ENCODE measurements at regions not wholly inside any gene's neighbourhood (a gene's known extent, or its start where the extent isn't known, plus 50 kb on each side); places are given as distances from the start of the nearest gene placed in this dataset.

DNA sequence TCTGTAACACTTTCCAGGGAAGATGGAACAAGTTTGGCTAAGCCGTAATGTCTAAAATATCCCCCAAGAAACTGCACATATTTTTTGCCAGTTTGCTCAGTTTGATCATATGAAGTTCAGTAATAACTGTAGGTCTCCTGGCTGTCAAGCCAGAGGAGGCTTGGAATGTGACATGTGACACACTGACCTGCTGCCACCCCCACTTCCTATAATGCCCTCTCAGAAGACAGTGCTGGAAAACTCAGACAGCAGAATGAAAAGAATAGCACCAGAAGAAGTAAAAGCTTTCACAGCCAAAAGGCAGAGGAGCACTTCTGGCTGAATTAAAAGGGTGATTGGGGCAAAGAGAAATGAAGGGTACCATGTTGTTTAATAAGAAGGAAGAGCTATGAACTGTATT, 67.4 kb upstream of the UBAC2 start:
- Histone ChIP-seq H3K27ac (no peak overlapping the region), H3K27me3 (no peaks in the 10 kb centered on the region), H3K36me3 (no peaks in the 10 kb centered on the region), H3K9me3 (no peaks in the 10 kb centered on the region), H3K4me3 (no peak overlapping the region), H3K4me1 (no peaks in the 10 kb centered on the region)
- whole genome bisulfite sequencing: 88% methylated on average over 1 of the region's 1 CpG
- TF ChIP-seq POLR2AphosphoS5 (IDR thresholded peaks at IDR 0.05): no peak
- TF ChIP-seq POLR2A (IDR thresholded peaks at IDR 0.05): no peak
- TF ChIP-seq, protein P1, sequence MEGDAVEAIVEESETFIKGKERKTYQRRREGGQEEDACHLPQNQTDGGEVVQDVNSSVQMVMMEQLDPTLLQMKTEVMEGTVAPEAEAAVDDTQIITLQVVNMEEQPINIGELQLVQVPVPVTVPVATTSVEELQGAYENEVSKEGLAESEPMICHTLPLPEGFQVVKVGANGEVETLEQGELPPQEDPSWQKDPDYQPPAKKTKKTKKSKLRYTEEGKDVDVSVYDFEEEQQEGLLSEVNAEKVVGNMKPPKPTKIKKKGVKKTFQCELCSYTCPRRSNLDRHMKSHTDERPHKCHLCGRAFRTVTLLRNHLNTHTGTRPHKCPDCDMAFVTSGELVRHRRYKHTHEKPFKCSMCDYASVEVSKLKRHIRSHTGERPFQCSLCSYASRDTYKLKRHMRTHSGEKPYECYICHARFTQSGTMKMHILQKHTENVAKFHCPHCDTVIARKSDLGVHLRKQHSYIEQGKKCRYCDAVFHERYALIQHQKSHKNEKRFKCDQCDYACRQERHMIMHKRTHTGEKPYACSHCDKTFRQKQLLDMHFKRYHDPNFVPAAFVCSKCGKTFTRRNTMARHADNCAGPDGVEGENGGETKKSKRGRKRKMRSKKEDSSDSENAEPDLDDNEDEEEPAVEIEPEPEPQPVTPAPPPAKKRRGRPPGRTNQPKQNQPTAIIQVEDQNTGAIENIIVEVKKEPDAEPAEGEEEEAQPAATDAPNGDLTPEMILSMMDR (IDR thresholded peaks at IDR 0.05): no peak
- TF ChIP-seq EP300 (IDR thresholded peaks at IDR 0.05): no peak
- DNase-seq (ENCODE audit: low spot score in 2 of 2): no peak

DNA sequence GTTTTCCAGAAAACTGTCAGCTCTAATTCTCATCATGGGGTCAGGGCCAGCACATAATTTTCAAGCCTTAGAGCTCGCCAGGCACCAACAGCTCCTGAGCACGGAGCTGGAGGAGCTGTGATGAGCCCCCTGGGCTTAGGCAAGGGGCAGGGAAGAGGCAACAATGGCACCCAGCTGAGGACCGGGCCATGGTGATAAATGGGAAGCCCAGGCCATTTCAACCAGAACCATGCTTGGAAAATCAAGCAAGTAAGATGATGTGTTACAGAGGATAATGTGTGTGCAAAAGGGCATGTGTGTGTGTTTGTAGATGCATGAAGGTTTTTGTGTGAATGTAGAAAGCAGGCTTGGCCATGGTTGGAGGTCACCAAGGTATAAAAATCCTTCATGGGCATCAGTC, 66.8 kb upstream of the UBAC2 start:
- no peaks in the 10 kb centered on the region for H3K9me3 ChIP-seq
- H3K4me3 ChIP-seq: no peak overlapping the region
- WGBS: 84% methylated on average over 3 of the region's 3 CpGs
- DNase-seq (ENCODE audit: low spot score in 2 of 2): no peak
- H3K4me1 ChIP-seq: no peaks in the 10 kb centered on the region
- H3K27ac ChIP-seq: no peak overlapping the region
- H3K36me3 ChIP-seq: no peaks in the 10 kb centered on the region
- TF ChIP-seq POLR2AphosphoS5 (IDR thresholded peaks at IDR 0.05) (no peak), EP300 (IDR thresholded peaks at IDR 0.05) (no peak), POLR2A (IDR thresholded peaks at IDR 0.05) (no peak)
- TF ChIP-seq, protein P1 (IDR thresholded peaks at IDR 0.05): no peak
- no peaks in the 10 kb centered on the region for H3K27me3 ChIP-seq

DNA sequence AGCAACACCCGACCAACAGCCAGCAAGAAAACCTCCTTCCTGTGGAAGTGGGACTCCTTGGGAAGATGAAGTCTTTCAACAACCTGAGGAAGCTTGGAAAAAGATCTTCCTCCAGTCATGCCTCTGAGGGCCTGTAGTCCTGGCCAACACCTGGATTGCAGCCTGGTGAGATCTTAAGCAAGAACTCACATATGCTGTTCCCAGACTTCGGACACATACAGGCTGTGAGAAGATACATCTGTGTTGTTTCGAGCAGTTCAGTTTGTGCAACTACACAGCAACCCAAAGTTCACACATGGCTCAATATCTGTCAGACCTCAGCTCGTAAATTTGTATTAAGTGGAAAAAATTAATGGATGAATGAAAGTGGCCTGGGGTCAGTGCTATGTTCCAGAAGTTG, 65.1 kb upstream of the UBAC2 start:
- H3K27me3 ChIP-seq: no peaks in the 10 kb centered on the region
- H3K4me3 ChIP-seq: no peak overlapping the region
- WGBS: 68% methylated on average over 4 of the region's 4 CpGs
- no peaks in the 10 kb centered on the region for H3K9me3 ChIP-seq
- no peaks in the 10 kb centered on the region for H3K4me1 ChIP-seq
- TF ChIP-seq EP300 (IDR thresholded peaks at IDR 0.05): no peak
- TF ChIP-seq POLR2A (IDR thresholded peaks at IDR 0.05): no peak
- no peak for TF ChIP-seq POLR2AphosphoS5 (IDR thresholded peaks at IDR 0.05)
- TF ChIP-seq, protein P1 (IDR thresholded peaks at IDR 0.05): no peak
- no peaks in the 10 kb centered on the region for H3K36me3 ChIP-seq
- DNase-seq (ENCODE audit: low spot score in 2 of 2): no peak
- no peak overlapping the region for H3K27ac ChIP-seq

- Histone ChIP-seq H3K27me3 (no peaks in the 10 kb centered on the region), H3K4me3 (no peak overlapping the region), H3K4me1 (no peaks in the 10 kb centered on the region), H3K9me3 (no peaks in the 10 kb centered on the region), H3K36me3 (no peaks in the 10 kb centered on the region), H3K27ac (no peak overlapping the region)
- DNase-seq (ENCODE audit: low spot score in 2 of 2): no peak
- WGBS: 72% methylated on average over 7 of the region's 8 CpGs
- TF ChIP-seq POLR2AphosphoS5 (IDR thresholded peaks at IDR 0.05) (no peak), POLR2A (IDR thresholded peaks at IDR 0.05) (no peak), EP300 (IDR thresholded peaks at IDR 0.05) (no peak)
- TF ChIP-seq, protein P1 (IDR thresholded peaks at IDR 0.05): no peak
Measured at GRCh38 chr13:99136427-99136954, 64.2 kb upstream of the UBAC2 start.

DNA sequence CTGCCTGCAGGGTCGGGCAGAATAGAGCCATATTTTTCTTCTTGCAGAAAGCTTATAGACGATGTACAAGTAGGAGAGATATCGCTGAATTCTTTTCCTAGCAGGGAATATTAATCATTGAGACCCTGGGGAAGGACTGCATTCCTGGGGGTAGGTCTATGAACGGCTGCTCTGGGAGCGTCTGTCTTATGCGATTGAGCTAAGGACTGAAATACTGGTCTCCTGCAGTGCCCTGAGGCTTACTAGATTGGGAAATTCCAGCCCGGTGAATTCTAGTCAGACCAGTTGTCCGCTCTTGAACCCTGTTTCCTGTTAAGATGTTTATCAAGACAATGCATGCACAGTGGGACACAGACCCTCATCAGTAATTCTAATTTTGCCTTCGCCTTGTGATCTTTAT, 59.8 kb upstream of the UBAC2 start:
- H3K4me3 ChIP-seq: no peak overlapping the region
- no peaks in the 10 kb centered on the region for H3K9me3 ChIP-seq
- no peaks in the 10 kb centered on the region for H3K27me3 ChIP-seq
- no peaks in the 10 kb centered on the region for H3K4me1 ChIP-seq
- WGBS: 74% methylated on average over 9 of the region's 9 CpGs
- DNase-seq (ENCODE audit: low spot score in 2 of 2): no peak
- TF ChIP-seq POLR2AphosphoS5 (IDR thresholded peaks at IDR 0.05) (no peak), POLR2A (IDR thresholded peaks at IDR 0.05) (no peak)
- TF ChIP-seq, protein P1 (IDR thresholded peaks at IDR 0.05): no peak
- no peak overlapping the region for H3K27ac ChIP-seq
- no peaks in the 10 kb centered on the region for H3K36me3 ChIP-seq

Data from suprapubic skin (tissue), 4 donors.